Activated CD8-positive, alpha-beta memory T cell treated with anti-CD3 and anti-CD28 coated beads, Interleukin-2, amount 10 ng/mL, durations not matched to agents 7 days and 5 days (primary cell): ENCODE measurements at regions not wholly inside any gene's neighbourhood (a gene's known extent, or its start where the extent isn't known, plus 50 kb on each side); places are given as distances from the start of the nearest gene placed in this dataset.

Experiments
- ATAC-seq: fragments of 150-1000 bp; cut with Tn5 transposase; one replicate; pipeline ENCODE4 v1.10.0; 2021; ENCODE audit warnings: moderate library complexity
- CTCF ChIA-PET: fragments of 350-600 bp; sonication (Branson Sonifier 250); formaldehyde crosslinking; loops from one replicate; lab custom pipeline; 2021; ENCODE audit warnings: antibody characterized with exemption; lab: Charles Lee
- DNase-seq: peaks from one replicate; pipeline ENCODE4 v3.0.0-alpha.2; 2020
- H3K27ac Mint-ChIP-seq: one replicate; pipeline ENCODE4 v1.8.0; 2021; ENCODE audit warnings: mild to moderate bottlenecking, mixed read lengths
- H3K27me3 Mint-ChIP-seq: one replicate; pipeline ENCODE4 v1.8.0; 2021; ENCODE audit warnings: mixed read lengths
- H3K36me3 Mint-ChIP-seq: one replicate; pipeline ENCODE4 v1.8.0; 2021; ENCODE audit warnings: mild to moderate bottlenecking, mixed read lengths
- H3K4me1 Mint-ChIP-seq: one replicate; pipeline ENCODE4 v1.8.0; 2021; ENCODE audit warnings: mixed read lengths
- H3K4me3 Mint-ChIP-seq: one replicate; pipeline ENCODE4 v1.8.0; 2021; ENCODE audit warnings: mild to moderate bottlenecking, moderate library complexity, mixed read lengths
- H3K9me3 Mint-ChIP-seq: one replicate; pipeline ENCODE4 v1.8.0; 2022; ENCODE audit warnings: low read depth, mixed read lengths

GRCh38 chr16:55401046-55401445 is 77.0 kb downstream of the IRX6 start:
- CTCF ChIA-PET: no interaction called here
- ATAC-seq: no peak

DNA sequence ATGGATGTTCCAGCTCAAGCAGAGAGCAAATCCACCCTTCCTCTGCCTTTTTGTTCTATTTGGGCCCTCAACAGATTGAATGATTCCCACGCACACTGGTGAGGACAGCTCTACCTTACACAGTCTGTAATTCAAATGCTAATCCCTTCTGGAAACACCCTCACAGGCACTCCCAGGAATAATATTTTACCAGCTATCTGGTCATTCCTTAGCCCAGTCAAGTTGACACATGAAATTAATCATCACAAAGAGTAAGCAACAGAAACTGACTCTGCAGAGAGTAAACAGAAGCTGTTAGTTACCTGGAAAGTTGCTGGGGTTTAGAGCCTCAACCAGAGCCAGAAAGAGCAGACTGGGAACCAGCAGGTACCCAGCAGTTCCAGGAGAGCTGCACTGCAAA is 75.5 kb upstream of the MMP2 start:
- Mint-ChIP-seq H3K36me3 (no peaks in the 10 kb centered on the region), H3K4me1 (no peaks in the 10 kb centered on the region), H3K27me3 (peaks cover 2% of the 10 kb centered on the region), H3K27ac (no peak overlapping the region), H3K9me3 (no peaks in the 10 kb centered on the region), H3K4me3 (no peak overlapping the region)
- DNase-seq (no peak), ATAC-seq (no peak)
- CTCF ChIA-PET: no interaction called here

More at GRCh38 chr16:55401046-55401445, 77.0 kb downstream of the IRX6 start:
- Mint-ChIP-seq H3K4me3 (no peak overlapping the region), H3K27ac (no peak overlapping the region), H3K27me3 (peaks cover 2% of the 10 kb centered on the region), H3K9me3 (no peaks in the 10 kb centered on the region), H3K4me1 (no peaks in the 10 kb centered on the region), H3K36me3 (no peaks in the 10 kb centered on the region)
- no peak for DNase-seq

GRCh38 chr16:55406651-55407050 is 72.3 kb upstream of the MMP2 start:
- Mint-ChIP-seq H3K27ac (no peak overlapping the region), H3K4me3 (no peak overlapping the region), H3K4me1 (no peaks in the 10 kb centered on the region)

DNA sequence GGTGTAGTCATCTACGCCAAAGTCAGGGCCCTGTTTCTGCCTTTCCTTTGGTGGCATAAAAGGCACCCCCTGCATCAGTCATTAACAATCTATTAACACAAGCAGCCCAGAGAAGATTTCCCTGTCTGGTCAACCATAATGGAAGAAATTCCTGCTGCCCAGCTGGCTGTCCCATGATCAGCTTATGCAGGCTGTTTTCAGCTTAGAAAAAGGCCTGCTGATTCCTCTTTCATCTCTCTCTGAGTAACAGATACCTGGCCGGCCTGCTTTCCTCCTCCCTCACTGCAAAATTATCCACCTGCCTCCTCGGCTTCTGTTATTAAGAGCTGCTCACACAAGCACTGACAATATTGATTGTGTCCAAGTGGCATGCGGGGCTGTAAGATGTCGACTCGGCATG is 70.3 kb upstream of the MMP2 start:
- H3K9me3 Mint-ChIP-seq: no peaks in the 10 kb centered on the region

More at GRCh38 chr16:55406651-55407050, 72.3 kb upstream of the MMP2 start:
- H3K27me3 Mint-ChIP-seq: peaks cover 2% of the 10 kb centered on the region
- CTCF ChIA-PET: no interaction called here
- DNase-seq (no peak), ATAC-seq (no peak)
- no peaks in the 10 kb centered on the region for H3K36me3 Mint-ChIP-seq
- H3K9me3 Mint-ChIP-seq: no peaks in the 10 kb centered on the region

DNA sequence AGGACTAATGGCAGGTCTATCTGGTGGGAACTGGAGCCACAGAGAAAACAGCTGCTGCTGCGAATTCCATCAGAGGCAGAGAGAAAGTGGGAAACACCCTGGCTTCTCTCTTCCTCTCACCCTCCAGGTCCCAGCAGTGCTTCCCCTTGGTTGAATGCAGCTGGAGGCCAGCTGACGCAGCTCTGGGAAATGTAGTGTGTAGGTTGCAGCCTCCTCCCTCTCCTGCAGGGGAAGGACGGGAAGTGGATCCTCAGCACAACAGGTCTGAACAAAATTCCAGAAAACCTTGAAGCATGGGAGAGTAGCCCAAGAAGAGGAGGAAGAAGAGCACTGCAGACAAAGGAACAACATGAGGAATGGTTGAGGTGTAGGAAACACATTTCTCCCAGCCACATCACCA is 67.8 kb upstream of the MMP2 start:
- no peaks in the 10 kb centered on the region for H3K4me1 Mint-ChIP-seq
- DNase-seq (no peak), ATAC-seq (no peak)
- no peak overlapping the region for H3K27ac Mint-ChIP-seq
- H3K27me3 Mint-ChIP-seq: no peaks in the 10 kb centered on the region
- no peak overlapping the region for H3K4me3 Mint-ChIP-seq
- H3K36me3 Mint-ChIP-seq: no peaks in the 10 kb centered on the region
- CTCF ChIA-PET: no interaction called here
- H3K9me3 Mint-ChIP-seq: no peaks in the 10 kb centered on the region

More for the DNA sequence above, 70.3 kb upstream of the MMP2 start:
- Mint-ChIP-seq H3K27ac (no peak overlapping the region), H3K36me3 (no peaks in the 10 kb centered on the region), H3K4me3 (no peak overlapping the region), H3K4me1 (no peaks in the 10 kb centered on the region), H3K27me3 (peaks cover 2% of the 10 kb centered on the region)
- CTCF ChIA-PET: no interaction called here
- ATAC-seq (no peak), DNase-seq (no peak)

GRCh38 chr16:55418586-55418985 is 60.4 kb upstream of the MMP2 start:
- CTCF ChIA-PET: no interaction called here
- no peaks in the 10 kb centered on the region for H3K9me3 Mint-ChIP-seq
- H3K36me3 Mint-ChIP-seq: no peaks in the 10 kb centered on the region
- no peak overlapping the region for H3K4me3 Mint-ChIP-seq
- H3K4me1 Mint-ChIP-seq: no peaks in the 10 kb centered on the region
- no peak for ATAC-seq
- DNase-seq: no peak
- peaks cover 2% of the 10 kb centered on the region for H3K27me3 Mint-ChIP-seq
- H3K27ac Mint-ChIP-seq: no peak overlapping the region

- H3K4me3 Mint-ChIP-seq: no peak overlapping the region
- H3K27me3 Mint-ChIP-seq: peaks cover 2% of the 10 kb centered on the region
Measured at GRCh38 chr16:55421226-55421625, 57.8 kb upstream of the MMP2 start.

GRCh38 chr16:55426865-55427484 is 52.0 kb upstream of the MMP2 start:
- H3K36me3 Mint-ChIP-seq: no peaks in the 10 kb centered on the region
- no peaks in the 10 kb centered on the region for H3K27me3 Mint-ChIP-seq
- H3K4me3 Mint-ChIP-seq: no peak overlapping the region
- H3K4me1 Mint-ChIP-seq: no peaks in the 10 kb centered on the region
- ATAC-seq (no peak), DNase-seq (no peak)
- CTCF ChIA-PET: no interaction called here
- no peak overlapping the region for H3K27ac Mint-ChIP-seq
- no peaks in the 10 kb centered on the region for H3K9me3 Mint-ChIP-seq

More at GRCh38 chr16:55421226-55421625, 57.8 kb upstream of the MMP2 start:
- H3K9me3 Mint-ChIP-seq: no peaks in the 10 kb centered on the region
- H3K27ac Mint-ChIP-seq: no peak overlapping the region
- no peaks in the 10 kb centered on the region for H3K4me1 Mint-ChIP-seq
- no peaks in the 10 kb centered on the region for H3K36me3 Mint-ChIP-seq
- CTCF ChIA-PET: no interaction called here
- ATAC-seq (no peak), DNase-seq (no peak)
